CD4-positive, alpha-beta T cell treated with Interleukin-1 beta for 1 hour (primary cell): ENCODE measurements at regions not wholly inside any gene's neighbourhood (a gene's known extent, or its start where the extent isn't known, plus 50 kb on each side); places are given as distances from the start of the nearest gene placed in this dataset.
"Not testable (repeated sequence)": the region's sequence is repeated elsewhere in the genome, so short reads cannot be mapped to it uniquely, and the experiment has no call there.

Experiments
- DNase-seq, 2 donors: peaks; one replicate each; pipeline ENCODE4 v3.0.0-alpha.2; 2020 to 2022

DNA sequence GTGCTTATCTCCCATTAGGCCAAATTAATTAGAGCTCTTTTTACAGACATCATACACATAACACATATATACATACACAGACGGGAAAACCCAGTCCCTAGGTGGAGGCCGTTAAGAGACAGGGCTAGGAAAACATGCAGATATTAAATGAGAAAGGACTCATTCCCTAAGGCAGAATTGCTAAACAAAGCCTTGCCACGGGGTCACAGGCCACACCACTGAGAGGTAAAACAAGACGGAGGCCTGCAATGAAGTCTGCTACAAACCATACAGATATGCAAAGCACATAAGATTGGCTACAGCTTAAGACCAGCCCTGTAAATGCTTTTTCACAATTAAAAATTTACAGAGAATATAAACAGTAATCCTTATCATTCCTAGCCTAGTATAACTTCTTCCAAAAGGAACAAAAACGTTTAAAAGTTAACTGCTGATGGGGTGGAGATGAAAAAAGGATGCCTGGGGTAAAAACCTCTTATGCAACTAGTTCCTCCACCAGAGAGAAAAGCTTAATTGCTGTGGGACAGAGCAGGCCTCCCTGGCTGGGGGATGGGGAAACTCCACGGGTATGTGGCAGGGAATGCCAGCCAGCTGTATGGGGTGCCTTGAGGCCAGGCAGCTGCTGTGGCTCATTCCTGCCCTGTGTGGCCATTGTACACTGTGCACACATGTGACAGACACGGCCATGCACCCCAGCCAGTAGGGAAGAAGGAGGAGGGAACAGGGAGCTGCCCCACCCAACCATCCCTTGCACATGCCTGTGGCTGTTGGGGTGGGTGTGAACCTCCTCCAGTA lies 481.4 kb upstream of the LMCD1 start:
- DNase-seq = no peak

DNA sequence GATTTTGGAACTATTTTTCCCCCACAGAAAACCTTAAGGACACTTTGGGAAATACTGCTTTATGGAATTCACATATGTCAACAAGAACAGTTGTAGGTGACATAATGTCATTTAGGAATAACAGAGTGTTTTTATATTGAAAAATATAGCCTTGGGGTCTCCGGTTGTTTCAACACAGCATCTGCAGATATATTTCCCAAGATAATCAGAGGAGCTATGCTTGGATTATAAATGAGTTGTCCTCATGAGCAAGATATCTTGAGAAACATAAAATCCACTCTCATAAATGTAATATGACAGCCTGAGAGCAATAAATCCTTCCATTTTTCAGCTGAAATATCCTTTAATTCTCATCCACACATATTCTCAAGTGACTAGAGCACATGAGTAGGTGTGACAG lies 473.7 kb upstream of the LMCD1 start:
- DNase-seq = no peak

DNA sequence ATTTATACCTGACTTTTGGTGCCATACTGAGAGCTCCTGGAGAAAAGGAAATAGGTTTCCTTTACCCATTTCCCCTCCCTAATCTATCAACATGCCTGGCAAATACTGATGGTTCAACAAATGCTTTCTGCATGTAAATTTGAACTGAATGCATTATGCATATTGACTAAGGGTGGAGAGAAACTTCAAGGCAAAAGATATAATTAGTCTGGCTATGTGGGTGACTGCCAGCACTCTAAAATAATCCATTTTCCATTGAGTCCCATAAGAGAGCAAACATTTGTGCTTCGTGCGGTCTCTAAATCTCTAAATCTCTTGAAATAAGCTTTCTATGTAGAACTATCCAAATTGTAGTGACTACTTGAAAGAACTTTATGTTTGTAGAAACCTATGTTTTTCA lies 451.3 kb upstream of the LMCD1 start:
- no peak for DNase-seq

- no peak for DNase-seq
Measured at GRCh38 chr3:8052659-8053058, 449.0 kb upstream of the LMCD1 start.

GRCh38 chr3:8068135-8068534 lies 433.5 kb upstream of the LMCD1 start:
- DNase-seq = not testable (repeated sequence)

- DNase-seq = no peak
Measured at GRCh38 chr3:8069471-8069870, 432.2 kb upstream of the LMCD1 start.

- no peak for DNase-seq
Measured at GRCh38 chr3:8070011-8070410, 431.6 kb upstream of the LMCD1 start.

DNA sequence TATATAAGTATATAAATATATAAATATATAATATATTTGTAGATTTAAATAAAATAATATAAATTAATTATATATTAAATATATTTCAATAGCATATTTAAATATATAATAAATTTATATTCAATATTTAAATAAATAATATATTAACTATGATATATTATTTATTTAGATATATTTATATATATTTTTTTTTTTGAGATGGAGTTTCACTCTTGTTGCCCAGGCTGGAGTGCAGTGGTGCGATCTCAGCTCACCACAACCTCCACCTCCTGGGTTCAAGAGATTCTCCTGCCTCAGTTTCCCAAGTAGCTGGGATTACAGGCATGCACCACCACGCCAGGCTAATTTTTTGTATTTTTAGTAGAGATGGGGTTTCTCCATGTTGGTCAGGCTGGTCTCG lies 426.9 kb upstream of the LMCD1 start:
- DNase-seq = not testable (repeated sequence)

DNA sequence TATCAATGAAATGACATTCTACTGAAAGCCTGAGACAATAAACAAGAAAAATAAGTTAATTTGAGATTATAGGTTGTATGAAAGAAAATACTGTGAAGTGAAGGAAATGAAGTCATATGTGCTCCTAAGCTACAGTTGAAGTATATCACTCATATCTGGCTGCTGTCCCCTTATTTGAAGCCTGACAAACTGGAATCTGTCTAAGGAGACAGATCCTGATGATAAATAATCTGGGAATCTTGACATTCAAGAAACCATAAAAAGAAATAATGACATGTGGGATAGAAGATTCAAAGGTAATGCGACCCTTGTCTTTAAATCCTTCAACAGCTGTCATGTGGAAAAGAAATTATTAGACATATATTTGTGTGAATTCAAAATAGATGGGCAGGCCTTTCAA lies 424.5 kb upstream of the LMCD1 start:
- no peak for DNase-seq

DNA sequence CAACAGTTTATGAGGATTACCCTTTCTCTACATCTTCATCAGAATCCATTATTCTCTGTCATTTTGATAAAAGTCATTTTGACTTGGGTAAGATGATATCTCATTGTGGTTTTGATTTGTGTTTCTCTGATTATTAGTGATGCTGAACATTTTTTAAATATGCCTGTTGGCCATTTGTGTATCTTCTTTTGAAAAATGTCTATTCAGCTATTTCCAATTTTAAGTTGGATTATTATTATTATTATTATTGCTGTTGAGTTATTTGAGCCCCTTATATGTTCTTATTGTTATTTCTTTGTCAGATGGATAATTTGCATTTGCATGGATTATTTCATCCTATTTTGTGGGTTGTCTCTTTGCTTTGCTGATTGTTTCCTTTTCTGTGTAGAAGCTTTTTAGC lies 421.2 kb upstream of the LMCD1 start:
- no peak for DNase-seq

DNA sequence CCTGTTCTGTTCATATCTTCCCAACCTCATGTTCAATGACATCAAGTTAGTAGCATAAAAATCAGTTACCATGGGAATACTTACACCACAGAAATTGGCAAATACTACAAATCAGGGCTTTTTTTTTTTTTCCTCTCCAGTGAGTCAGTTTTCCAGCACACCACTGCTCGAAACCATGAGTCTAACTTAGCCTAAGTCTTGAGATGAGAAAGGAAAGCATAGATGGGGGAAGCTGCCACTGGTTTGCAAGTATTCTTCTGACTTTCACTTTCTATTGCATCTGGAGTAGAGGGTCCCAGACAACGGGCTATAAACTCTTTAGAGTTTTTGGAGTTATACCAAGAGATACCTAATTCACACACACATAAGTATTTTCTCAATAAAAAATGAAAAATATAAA lies 416.1 kb upstream of the LMCD1 start:
- no peak for DNase-seq

- no peak for DNase-seq
Measured at GRCh38 chr3:8087951-8088350, 413.7 kb upstream of the LMCD1 start.

DNA sequence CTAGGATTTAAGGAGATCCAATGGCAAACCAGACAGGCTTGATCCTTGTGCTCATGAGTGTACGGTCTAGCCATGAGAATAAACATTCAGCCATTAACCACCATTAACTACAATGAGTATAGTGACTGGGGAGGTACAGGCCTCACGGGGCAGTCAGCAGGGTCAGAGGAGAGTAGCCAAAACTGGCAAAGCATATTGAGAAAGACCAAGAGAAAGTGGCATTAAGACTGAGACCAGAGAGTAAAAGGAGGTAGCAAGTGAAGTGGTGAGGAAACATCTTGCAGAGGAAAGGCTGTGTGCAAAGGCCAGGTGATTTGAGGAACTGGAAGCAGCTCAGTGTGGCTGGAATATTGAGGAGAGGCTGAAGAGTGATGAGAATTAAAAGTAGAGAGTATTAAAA lies 407.2 kb upstream of the LMCD1 start:
- no peak for DNase-seq

DNA sequence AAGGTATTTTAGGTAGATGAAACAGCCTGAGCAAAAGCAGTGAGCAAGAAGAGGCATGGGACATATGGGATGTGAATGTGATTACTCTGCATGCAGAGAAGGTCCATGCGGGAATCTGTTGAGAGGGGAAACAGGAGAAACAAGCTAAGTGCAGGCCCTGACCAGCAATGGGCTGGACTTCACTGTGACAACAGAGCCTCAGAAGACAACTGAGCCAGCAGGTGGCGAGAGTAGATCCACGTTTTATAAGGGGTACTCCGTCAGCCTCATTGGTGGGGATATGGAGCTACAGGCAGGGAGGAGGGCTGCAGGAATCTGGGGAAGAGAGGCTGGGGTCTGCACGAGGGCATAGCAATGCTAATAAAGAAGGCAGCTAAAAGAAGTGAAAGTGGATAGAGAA lies 405.9 kb upstream of the LMCD1 start:
- DNase-seq = no peak

DNA sequence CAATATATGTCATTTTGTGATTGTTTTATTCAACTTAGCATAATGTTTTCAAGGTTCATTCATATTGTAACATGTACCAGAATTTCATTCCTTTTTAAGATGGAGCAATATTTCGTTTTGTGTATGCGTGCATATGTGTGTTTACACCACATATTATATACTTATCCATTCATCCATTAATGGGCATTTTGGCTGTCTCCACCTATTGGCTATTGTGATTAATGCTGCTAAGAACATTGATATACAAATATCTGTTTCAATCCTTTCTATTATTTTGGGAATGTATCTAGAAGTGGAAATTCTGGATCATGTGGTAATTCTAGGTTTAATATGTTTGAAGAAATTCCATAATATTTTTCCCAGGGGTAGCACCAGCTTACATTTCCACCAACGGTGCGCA lies 403.9 kb upstream of the LMCD1 start:
- DNase-seq = no peak

- no peak for DNase-seq
Measured at GRCh38 chr3:8103954-8104353, 397.7 kb upstream of the LMCD1 start.

- DNase-seq = no peak
Measured at GRCh38 chr3:8106921-8107320, 394.7 kb upstream of the LMCD1 start.

DNA sequence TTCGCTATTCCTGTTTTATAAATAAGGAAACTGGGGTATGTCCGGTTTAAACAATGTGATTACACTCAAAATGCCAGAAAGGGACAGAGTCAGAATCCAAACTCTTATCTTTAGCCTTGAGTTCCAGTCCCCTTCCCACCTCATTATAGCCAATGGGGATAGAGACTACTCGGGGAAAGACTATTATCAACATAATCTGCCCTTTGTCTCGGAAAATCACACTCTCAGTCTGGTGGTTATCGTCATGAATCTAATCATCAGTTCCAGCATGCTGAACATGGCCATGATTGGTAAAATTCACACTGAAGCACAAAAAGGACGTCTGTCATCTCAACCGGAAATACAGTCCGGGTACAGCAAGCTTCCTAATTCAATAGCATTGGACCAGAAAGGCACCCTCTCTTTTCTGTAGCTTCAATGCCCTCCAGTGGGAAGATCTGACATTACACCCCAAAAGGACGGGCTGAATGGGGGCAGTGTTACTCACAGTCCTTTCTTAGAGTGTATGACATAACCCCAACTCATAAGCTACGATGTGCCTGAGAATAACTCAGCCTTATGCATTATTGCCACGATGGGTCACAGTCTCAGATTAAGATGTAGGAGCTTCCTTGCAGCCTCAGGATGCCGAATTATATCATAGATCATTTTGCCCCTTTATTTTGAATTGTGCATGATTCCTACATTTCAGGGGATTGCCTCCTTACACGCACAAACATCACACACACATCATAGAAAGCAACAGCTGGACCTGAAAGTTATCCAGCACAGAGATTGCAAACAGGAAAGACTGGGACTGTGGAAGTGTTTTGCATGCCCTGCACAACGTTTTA lies 390.4 kb upstream of the LMCD1 start:
- DNase-seq = peak; percentile 27 to 56

- DNase-seq = no peak
Measured at GRCh38 chr3:8112587-8112986, 389.0 kb upstream of the LMCD1 start.

DNA sequence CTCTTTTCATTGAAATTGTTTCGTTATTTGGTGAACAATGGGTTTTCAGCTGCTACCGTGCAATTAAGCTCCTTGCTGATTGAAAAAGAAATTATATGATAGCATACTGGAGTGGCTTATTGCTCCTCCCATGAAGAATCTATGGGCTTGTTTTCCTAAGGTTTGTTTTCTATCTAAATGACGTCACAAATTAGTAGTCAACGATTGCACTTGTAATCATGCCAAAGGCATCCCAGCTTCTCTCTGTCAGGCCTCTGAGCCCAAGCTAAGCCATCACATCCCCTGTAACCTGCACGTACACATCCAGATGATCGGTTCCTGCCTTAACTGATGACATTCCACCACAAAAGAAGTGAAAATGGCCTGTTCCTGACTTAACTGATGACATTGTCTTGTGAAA lies 388.0 kb upstream of the LMCD1 start:
- DNase-seq = no peak

DNA sequence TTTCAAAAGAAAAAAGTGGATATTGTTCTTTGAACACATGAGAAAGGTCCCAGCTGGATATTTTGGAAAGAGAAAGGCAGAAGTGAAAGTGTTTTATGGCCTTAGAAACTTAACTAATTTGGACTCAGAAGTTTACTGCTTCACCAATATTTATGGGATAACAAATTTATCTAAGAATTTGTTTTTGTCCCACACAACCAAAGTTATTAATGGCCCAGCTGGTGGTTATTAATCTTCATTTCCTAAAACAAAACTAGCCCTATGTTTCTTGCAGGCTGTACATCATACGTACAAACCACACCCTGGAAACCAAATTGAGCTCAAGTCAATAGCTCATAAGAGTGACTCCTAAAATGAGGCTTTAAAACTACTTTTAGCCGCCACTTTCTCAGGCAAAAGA lies 372.9 kb upstream of the LMCD1 start:
- no peak for DNase-seq

DNA sequence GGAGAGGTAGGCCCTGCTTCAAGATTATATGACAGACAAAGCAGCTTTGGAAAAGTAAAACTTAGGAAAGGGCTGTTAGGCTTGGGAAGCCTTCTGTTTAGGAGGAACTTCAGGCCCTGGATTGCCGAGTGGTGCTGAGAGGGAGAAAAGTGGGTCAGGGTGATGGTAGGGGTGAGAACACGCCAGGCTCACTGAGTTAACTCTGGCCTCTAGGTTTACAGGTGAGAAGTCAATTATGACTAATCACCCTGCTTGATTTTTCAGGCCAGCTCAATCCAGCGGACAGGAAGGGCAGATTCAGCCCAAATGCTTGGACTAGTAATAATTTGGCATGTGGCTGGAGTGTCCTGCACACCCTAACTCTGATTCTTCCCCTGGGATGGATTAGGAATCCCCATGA lies 365.1 kb upstream of the LMCD1 start:
- DNase-seq = no peak

GRCh38 chr3:8143186-8143585 lies 358.4 kb upstream of the LMCD1 start:
- no peak for DNase-seq

GRCh38 chr3:8145661-8146060 lies 356.0 kb upstream of the LMCD1 start:
- DNase-seq = no peak

GRCh38 chr3:8147711-8148110 lies 353.9 kb upstream of the LMCD1 start:
- no peak for DNase-seq
